ENCODE measurements at regions not wholly inside any gene's neighbourhood (a gene's known extent, or its start where the extent isn't known, plus 50 kb on each side); places are given as distances from the start of the nearest gene placed in this dataset.
"Not testable (repeated sequence)": the region's sequence is repeated elsewhere in the genome, so short reads cannot be mapped to it uniquely, and the experiment has no call there.

DNA sequence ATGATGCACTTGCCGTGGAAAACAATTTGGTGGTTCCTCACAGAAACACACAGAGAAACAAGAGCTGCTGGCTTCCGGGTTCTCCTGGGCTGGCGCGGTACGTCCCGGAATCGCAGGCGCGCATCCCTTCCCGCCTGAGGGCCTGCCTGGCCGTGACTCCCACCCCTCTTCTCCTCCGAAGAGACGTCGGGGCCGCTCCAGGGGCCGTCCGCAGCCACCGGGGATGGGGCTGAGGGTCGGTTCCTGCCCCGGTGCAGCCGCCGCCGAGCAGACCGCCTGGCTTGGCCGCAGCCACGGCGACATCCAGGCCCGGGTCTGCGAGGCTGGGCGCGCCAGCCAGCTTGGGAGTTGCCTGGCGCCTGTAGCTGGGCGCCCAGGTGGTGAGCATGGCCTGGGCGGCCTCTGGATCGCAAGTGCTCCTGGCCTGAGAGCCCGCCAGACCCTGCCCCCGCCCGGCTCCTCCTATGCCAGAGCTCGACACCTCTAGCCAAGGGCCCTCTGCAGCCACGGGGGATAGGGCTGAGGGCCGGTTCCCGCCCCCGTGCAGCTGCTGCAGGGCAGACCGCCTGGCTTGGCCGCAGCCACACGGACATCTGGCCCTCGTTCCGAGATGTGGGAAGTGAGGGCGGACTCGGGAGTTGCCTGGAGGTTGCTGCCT lies 1647.5 kb downstream of the SPATA31A7 start:
- peak; percentile 9 for DNase-seq

DNA sequence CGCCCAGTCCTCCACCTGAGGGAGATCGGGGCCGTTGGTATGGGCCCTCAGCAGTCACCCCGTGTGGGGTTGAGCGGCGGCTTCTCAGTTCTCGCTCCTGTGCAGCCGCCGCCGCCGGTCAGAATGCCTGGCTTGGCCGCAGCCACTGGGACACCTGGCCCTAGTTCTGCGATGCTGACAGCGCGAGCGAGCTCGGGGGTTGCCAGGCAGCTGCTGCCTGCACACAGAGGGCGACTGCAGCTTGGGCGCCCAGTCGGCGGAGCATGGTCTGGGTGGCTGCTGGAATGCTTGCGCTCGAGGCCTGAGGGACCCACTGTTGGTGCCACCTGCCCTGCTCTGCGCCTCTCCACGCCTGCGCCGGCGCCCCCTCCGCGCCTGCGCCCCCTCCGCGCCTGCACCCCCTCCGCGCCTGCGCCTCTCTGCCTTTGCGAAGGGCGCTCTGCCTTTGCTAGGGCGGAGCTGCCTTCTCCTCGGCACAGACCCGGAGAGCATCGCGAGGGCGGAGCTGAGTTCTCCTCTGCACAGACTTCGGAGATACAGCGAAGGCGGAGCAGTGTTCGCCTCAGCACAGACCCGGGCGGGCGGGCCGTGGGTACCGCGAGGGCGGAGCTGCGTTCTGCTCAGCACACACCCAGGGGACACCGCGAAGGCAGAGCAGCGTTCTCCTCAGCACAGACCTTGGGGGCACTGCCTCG lies 1648.3 kb downstream of the SPATA31A7 start:
- peak; percentile 89 for DNase-seq

DNA sequence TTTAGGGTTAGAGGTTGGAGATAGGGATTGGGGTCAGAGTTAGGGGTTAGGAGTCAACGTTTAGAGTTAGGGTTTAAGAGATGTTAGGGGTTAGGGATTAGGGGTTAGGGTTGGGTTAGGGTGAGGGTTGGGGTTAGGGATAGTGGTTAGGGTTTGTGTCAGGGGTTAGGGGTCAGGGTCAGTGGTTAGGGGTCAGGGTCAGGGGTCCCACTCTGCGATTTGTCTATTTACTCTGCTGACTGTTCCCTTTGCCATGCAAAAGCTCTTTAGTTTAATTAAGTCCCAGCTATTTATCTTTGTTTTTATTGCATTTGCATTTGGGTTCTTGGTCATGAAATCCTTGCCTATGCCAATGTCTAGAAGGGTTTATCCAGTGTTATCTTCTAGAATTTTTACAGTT lies 1649.3 kb downstream of the SPATA31A7 start:
- DNase-seq = not testable (repeated sequence)

DNA sequence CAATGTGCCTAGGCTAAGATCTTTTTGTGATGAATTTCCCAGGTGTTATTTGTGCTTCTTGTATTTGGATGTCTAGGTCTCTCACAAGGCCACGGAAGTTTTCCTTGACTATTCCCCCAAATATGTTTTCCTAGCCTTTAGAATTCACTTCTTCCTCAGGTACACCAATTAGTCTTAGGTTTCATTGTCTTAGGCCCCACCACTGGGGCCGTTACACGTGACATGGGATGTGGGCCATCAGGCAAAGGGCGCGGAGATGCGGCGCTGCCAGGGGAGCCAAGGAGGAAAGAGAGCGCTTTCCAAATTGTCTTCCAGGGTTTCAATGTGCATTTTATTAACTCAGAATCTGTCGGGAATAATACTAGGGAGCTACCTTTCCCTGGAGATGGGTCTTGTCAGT lies 1653.3 kb downstream of the SPATA31A7 start:
- not testable (repeated sequence) for DNase-seq

DNA sequence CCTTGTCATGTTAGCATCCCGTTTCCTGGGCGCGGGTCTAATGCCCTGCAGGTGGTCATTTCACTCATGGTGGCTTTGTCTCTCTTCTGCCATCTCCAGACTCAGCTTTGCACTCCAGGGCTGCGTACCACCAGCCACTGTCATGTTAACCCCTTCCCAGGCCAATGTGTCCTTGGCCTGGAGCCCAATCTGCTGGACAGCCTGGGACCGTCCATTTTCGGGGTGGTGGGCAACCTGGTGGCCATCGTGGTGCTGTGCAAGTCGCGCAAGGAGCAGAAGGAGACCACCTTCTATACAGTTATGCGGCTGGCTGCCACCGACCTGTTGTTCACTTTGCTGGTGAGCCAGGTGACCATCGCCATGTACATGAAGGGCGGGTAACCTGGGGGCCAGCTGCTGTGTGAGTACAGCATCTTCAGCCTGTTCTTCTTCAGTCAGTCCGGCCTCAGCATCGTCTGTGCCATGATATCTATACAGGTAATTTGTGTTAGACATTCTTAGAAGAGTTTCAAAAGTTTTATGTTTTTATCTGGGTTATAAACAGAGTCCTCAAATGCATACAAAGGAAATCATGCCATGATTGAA lies 1654.0 kb downstream of the SPATA31A7 start:
- DNase-seq = not testable (repeated sequence)

DNA sequence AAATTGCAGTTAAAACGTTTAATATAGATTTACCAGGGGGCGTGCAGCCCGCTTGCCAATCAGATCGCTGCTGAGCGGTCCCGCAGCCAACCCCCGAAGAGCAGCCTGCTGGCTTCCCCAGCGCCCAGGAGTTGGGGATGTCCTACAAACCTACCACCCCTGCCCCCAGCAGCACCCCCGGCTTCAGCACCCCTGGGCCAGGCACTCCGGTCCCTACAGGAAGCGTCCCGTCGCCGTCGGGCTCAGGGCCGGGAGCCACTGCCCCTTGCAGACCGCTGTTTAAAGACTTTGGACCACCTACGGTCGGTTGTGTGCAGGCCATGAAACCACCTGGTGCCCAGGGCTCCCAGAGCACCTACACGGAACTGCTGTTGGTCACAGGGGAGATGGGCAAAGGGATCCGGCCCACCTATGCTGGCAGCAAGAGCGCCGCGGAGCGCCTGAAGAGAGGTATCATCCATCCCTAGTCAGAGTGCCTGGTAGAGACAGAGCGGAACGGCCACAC lies 1654.9 kb downstream of the SPATA31A7 start:
- DNase-seq = not testable (repeated sequence)

DNA sequence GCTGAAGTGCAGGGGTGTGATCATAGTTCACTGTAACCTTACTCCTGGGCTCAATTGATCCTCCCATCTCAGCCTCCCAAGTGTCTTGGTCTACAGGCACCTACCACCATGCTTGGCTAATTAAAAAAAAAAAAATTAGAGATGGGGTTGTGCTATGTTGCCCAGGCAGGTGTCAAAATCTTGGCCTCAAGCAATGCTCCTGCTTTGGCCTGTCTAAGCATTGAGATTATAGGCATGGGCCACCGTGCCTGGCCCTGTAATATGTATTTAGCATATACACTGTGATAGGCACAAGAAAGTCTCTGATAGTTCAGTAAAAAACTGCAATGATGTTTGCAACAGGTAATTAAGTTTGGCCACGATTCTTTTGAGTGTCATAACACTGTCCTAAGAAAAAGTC lies 1658.4 kb downstream of the SPATA31A7 start:
- DNase-seq = not testable (repeated sequence)

DNA sequence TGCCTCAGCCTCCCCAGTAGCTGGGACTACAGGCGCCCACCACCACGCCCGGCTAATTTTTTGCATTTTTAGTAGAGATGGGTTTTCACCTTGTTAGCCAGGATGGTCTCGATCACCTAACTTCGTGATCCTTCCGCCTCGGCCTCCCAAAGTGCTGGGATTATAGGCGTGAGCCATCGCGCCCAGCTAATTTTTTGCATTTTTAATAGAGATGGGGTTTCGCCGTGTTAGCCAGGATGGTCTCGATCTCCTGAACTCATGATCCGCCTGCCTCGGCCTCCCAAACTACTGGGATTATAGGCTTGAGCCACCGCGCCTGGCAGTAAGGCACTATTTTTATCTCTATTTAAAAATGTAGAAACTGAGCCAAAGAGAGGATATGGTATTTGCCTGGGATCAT lies 1660.2 kb downstream of the SPATA31A7 start:
- DNase-seq = not testable (repeated sequence)

DNA sequence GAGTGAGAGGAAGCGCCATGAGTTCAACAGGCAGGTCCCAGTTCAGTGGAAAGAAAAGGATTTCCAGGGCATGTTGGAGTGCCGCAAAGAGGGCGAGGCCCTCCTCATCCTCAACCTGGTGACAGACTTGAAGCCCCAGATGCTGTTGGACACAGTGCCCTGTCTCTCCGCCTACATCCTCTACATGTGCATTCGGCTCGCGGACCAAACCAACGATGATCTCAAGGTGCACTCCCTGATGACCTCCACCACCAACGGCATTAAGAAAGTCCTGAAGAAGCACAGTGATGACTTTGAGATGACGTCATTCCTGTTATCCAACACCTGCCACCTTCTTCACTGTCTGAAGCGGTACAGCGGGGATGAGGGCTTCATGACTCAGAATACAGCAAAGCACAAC lies 1667.4 kb downstream of the SPATA31A7 start:
- DNase-seq = not testable (repeated sequence)

DNA sequence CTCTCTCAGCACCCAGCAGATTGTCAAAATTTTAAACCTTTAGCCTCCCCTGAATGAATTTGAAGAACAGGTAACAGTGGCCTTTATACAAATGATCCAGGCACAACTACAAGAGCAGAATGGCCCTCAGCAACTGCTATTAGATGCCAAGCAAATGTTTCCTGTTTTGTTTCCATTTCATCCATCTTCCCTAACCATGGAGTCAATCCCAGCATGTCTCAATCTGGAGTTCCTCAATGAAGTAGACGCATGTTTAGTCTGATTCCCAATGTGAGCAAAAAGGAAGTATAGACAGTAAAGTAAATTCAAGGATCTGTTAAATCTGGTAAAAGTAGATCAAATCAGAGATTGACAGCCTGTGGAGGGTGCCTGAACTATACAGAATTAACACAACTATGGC lies 1668.4 kb downstream of the SPATA31A7 start:
- DNase-seq = not testable (repeated sequence)

DNA sequence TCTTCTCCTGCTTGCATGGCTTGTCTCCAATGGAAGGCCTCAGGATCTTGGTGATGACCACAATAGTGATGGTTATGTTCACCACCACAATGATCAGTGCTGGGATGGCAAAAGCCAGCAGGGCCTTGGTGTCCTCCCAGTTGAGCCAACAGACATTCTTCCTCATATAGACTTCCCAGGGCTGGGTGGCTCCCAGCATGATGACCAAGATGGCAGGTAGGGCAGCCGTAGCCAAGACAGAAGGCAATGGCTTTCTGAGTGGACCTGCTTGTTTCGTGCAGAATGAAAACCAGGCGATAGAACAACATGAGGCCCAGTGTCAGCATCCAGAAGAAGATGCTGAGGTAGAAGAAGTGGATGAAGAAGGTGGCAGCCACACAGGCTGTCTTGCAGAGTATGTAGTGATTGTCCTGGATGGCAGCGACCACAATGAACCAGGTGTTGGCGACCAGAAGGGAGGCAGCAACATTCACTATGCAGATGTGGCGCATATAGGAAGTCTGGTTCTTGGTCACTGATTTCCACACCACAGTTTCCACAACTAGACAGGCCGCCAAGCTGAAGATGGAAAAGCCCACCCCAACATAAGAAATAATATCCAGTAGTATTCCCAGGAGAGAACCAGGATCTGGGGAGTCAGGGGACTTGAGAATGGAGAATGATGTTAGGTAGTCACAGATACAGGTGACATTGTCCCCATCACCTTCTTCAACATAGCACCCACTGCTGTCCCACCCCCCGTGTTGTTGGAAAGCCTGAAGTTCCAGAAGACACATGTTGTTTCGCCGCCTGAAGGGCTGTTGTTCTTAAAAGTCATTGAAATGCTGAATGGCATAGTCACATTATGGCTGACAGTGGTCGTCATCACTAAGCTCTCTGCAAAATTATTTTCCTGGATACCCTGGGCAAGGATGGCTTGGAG lies 1671.4 kb downstream of the SPATA31A7 start:
- not testable (repeated sequence) for DNase-seq

DNA sequence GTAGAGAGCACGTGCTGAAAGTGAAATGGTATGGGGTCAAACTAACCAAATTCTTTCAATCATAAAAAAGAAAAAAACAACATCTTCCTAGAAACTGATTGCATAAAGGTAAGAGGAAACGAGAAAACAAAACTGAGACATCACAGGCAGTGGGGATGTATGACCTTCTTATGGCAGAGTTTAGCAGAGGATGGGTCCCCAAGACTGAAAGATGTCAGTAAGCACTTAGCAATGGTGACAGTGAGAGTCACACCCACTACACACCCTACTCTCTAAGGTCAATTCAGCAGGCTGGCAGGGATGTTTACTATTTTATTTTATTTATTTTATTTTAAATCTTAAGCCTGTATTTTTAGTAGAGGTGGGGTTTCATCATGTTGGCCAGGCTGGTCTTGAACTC lies 1672.3 kb downstream of the SPATA31A7 start:
- DNase-seq = not testable (repeated sequence)

DNA sequence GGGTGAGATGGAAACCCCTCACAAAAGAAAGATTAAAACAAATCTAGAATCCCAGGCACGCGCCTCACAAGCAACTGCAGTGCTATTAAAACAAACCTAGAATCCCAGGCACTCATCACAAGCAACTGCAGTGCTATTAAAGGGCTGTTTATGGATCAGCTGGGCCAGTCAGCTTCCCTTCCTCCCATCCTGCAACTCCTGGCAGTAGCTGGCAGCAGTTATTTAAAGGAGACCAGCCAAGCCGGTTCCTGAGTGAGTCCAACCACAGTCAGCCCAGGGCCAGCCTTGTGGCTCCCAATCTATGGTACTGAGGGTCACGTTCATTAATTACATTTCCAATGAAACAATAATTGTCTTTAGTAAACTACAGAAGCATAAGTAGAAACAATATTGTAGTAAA lies 1673.5 kb downstream of the SPATA31A7 start:
- not testable (repeated sequence) for DNase-seq

DNA sequence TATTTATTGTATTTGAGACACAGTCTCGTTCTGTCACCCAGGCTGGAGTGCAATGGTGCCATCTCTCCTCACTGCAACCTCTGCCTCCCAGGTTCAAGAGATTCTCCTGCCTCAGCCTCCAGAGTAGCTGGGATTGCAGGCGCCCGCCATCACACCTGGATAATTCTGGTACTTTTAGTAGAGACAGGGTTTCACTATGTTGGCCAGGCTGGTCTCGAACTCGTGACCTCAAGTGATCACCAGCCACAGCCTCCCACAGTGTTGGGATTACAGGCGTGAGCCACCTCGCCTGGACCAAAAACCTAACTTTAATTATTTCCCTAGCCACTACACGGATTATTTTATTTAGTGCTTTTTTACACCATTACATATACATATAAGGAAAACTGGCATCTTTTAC lies 1674.0 kb downstream of the SPATA31A7 start:
- DNase-seq = not testable (repeated sequence)

DNA sequence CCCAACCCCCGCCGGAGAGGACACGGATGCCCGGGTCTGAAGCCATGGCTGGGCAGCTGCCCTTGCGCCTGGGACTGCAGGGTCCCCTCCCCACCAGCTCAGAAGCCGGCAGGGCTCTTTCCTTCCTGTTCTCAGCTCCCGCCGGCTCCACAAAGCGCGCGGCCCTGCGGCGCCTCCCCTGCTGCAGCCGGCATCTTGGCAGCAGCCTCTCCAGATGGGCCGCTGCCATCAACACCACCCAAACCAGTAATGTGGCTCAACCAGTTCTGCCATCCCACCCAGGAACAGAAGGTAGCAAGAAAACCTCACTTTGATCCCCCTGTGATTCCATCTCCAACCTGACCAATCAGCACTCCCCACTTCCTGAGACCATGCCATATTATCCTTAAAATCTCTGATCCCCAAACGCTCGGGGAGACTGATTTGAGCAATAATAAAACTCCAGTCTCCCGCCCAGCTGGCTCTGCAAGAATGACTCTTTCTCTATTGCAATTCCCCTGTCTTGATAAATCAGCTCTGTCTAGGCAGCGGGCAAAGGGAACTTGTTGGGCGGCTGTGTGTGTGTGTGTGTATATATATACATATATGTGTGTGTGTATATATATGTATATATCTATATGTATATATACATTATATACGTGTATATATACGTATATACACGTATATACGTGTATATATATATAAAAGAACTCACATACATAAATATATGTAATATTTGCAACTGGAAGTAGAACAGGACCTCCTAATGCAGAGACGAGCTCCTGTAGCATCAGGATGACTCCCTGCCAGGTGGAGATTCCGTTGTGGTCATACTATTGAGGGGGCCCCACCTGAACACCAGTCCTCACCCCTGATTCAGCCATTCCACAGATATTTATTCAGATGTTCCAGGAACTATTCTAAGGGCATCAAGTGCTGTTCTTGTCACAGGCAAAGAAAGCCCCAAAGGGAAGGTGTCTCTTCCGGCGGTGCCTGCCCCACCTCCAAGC lies 1674.9 kb downstream of the SPATA31A7 start:
- not testable (repeated sequence) for DNase-seq

DNA sequence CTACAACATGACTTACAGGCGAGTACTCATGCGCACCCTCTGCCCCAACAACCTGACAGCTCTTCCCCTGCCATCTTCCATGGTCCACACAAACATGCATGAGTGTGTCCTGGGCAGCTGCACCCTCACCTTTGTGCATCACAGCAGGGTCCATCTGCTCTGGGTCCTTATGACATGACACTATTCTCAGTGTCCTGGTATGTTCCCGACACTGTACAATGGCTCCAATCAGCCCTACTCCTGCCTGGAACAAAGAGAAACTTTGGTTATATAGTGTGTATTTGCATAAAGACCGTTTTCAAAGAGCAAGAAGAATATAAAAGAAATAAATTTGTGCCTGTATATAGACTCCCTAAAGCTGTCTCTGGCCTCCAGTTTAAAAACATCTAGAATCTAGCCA lies 1679.2 kb downstream of the SPATA31A7 start:
- not testable (repeated sequence) for DNase-seq

DNA sequence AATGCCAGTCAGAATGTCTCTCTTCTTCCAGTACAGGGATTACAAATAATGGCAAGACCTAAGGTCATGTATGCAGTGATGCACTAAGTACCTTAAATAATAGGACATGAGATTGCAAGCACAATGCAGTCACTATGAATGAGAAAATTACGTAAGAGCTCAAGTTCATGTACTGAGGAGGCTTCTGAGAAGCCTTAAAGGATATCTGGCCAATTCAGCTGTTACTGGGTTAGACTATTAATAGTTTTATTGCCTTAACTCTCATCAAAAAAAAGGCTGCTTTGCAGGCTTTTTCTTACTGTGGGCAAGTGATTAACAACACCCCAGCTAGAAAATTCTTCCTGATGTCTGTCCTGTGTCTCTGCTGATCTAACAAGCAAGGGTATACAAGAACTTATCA lies 1681.9 kb downstream of the SPATA31A7 start:
- DNase-seq = not testable (repeated sequence)

DNA sequence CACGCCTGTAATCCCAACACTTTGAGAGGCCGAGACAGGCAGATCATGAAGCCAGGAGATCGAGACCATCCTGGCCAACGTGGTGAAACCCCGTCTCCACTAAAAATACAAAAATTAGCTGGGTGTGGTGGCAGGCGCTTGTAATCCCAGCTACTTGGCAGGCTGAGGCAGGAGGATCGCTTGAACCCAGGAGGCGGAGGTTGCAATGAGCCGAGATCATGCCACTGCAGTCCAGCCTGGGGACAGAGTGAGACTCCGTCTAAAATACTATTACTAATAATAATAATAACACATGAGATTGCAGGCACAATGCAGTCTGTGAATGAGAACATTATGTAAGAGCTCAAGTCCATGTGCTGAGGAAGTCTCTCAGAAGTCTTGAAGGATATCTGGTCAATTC lies 1684.4 kb downstream of the SPATA31A7 start:
- DNase-seq = not testable (repeated sequence)

DNA sequence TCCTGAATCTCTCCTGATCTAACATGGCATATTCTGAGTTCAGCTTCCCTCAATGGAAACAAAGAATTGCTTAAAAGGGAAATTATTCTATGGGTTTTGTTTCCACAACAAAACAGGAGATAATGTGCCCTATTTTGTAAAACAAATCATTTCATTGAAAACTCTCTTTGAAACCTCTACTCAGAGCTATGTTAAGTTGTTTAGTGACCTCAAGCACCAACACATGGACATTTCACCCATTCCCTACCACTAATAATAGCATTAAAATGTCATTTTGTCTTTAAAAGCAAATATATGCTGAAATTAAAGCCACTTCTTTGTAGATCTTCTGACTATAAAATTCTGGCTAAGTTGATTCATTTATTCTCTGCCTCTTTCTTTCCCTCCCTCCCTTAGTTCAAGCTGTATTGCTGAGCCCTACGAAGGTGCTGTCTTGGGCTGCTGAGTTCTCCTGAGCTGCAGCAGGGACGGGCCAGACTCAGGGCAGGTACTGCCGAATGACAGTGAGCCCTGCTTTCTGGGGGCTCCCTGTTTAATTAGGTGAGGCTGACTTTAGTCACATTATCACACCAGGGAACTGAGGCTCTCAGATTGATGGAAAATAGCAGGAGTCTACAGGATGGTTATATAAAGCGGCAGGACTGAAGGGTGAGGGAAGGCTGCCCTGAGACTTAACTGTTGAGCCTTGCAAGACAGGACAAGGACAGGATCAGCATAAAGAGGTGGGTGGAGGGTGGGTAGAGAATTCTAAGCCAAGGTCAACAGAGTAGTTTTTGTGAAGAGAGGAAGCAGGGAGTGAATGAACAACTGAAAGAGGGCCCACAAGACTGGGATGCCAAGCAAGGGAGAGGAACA lies 1685.1 kb downstream of the SPATA31A7 start:
- DNase-seq = not testable (repeated sequence)

DNA sequence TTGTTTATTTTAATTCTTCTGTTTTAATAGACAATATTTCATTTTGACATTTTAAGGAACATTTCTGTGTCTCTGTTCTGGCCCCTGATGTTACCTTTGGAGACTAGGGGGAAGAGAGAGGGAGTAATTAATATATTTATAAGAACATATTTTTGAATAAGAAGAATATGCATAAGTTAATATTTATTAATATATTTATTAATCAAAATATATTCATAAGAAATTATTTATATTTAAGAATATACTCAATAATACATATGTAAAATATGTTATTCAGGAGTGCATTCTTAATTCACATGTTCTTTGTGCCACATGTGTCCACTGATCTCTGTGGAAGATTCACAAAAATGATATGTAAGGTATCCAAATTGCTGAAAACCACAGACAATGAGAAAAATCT lies 1687.7 kb downstream of the SPATA31A7 start:
- DNase-seq = not testable (repeated sequence)

Measured in central memory CD4-positive, alpha-beta T cell (primary cell).